Hindlimb muscle (tissue), 1 donor: ENCODE measurements at regions not wholly inside any gene's neighbourhood (a gene's known extent, or its start where the extent isn't known, plus 50 kb on each side); places are given as distances from the start of the nearest gene placed in this dataset.

Experiments used
- DNase-seq: peaks from one replicate; pipeline ENCODE4 v3.0.0-alpha.2; 2013

DNA sequence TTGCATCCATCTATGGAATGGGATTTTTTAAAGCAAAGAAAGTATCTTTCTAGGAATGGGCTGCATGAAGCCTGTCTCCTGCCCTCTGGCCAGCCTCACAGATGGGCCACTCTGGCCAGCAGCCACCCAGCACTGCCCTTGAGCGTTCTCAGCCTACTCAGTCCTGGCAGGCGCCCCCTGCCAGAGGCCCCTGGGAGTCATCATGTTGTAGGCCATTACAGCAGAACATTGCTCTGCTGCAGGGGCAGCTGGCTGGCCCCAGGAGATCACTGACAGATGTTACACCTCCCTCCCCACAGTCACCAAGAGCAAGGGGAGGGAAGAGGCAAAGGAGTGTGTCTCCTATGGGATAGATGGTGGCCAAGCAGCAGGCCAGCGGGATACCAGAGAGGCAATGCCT lies 363.7 kb downstream of the NXPE2 start:
- DNase-seq, result no peak

DNA sequence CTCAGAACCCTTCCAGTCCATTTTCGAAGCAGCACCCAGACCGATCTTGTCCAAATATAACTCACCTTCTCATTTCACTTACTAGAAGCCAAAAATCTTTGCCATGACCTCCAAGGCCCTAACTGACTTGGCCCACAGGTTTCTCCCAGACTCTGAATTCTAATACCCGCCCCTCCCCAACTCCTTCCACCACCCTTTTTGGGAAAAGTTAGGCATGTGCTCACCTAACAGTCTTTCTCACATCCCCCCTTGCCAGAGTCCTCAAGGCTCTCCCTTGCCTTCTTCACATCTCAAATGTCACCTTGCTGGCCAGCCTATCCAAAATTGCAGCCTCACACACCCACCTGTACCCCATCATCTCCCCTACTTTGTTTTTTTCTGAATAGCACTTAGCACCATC lies 369.3 kb downstream of the NXPE2 start:
- no peak for DNase-seq

GRCh38 chr11:115049796-115050195 lies 371.5 kb downstream of the NXPE2 start:
- DNase-seq, result no peak

GRCh38 chr11:115050756-115051155 lies 372.4 kb downstream of the NXPE2 start:
- no peak for DNase-seq

DNA sequence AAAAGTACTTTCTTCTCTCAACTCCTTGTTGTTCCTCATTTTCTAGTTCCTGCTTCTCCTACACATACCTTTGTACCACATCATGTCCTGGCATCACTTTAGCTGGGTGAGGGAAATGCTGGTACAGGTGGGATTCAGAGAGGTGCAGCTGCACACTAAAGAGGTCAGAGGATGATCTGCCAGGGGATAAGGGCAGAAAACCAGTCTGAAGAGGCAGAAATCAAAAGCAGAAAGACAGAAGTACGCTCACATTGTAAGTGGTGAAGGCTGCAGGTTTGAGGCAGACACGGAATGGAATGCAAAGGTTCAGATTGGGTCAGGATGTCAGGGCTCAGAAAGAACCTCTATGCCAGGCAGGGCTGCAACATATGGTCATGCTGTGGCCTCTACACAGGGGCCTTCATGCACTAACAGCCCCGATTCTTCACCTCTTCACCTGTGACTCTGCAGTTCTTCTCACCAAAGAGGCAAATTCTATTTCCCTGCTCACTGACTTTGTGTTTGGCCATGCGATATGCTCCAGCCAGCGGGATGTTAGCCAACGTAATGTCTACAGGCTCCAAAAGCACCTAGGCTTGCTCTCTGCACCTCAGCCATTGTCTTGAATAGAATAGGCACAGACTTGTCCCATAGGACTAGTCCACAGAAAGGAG lies 373.7 kb downstream of the NXPE2 start:
- no peak for DNase-seq

DNA sequence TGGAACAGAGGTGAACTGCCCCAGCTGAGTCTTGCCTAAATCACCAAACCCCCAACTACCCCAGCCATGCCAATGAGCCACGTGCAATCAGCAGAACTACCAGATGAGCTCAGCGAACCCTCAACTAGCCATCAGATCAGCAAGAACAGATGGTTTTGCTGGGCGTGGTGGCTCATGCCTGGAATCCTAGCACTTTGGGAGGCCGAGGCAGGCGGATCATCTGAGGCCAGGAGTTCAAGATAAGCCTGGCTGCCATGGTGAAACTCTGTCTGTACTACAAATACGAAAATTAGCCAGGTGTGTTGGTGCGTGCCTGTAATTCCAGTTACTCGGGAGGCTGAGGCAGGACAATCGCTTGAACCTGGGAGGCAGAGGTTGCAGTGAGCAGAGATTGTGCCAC lies 374.3 kb downstream of the NXPE2 start:
- no peak for DNase-seq

DNA sequence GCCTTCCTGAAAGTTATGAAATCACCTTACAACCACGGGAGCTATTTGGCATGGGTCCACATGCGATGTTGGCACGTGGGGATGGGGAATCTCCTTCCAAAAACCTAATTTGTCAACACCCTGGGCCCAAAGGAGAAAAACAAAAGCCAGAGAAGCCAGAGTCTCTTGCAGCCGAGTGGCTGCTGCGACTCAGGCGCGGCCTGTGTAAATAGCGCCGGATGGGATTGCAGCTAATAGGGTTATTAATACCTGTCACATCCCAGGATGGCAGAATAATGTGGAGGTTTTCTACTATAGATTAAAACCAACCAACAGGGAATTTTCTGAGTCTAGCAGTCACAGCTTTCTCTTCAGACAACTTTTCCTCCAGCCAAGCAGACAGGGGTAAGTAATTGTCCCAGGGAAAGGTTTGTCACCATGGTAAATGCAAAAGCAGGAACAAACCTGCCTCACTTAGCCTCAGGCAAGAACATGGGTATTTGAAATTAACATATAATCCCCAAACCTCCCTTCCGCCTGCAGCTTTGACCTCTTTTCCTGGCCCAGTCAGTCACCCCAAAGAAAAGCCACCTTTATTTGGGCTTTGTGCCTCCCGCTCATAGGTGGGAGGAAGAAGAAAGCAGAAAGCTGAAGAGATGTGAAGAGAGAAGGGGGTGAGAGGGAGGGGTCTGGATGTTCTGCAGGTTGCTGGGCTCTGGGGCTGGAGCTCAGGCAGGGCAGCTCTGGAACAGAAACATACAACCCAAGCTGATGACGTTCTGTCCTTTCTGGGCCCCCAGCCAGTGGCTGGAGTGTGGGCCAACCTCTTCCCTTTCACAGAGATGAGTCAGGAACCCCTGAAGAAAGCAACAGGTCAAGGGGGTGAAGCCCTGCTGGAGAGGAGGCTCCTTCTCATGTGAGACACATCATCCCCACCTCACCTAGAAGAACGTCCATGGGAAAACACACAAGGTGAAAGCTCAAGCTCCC lies 376.5 kb downstream of the NXPE2 start:
- no peak for DNase-seq

GRCh38 chr11:115056514-115056913 lies 378.2 kb downstream of the NXPE2 start:
- no peak for DNase-seq

GRCh38 chr11:115060840-115061239 lies 382.5 kb downstream of the NXPE2 start:
- DNase-seq, result peak; percentile 40

DNA sequence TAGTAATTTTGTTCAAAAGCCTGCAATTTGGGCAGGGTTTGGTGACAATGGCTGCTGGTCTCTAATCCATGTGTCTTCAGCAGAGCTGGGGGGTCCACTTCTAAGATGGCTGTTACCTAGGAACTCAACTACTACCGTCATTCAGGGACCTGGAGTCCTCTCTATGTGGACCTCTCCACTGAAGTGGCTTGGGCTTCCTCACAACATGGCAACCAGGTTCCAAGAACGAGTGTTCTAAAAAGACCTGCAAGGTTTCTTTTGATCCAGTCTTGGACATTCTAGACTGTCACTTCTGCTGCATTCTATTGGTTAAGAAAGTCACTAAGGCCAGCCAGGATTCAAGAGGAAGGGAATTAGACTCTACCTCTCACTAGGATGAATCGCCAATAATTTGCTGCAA lies 387.0 kb downstream of the NXPE2 start:
- DNase-seq, result no peak

GRCh38 chr11:115065830-115066664 lies 387.7 kb downstream of the NXPE2 start:
- no peak for DNase-seq

DNA sequence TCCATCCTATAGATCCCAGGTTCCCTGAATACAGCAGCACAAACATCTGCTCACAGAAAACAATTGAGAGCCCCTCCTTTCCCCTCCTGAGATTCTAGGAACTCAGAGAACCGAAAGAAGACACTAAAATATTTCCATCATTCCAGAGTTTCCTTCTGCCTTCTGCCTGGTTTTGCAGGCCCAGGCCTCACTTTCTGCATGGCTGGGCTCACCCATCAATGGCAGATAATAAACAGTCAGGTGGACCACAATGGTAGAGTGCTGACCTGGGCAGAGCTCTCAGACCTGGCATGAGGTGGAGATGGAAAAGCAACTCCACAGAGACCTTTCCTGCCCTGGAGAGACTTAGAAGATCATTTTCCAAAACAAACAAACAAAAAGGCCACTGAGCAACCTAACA lies 389.1 kb downstream of the NXPE2 start:
- no peak for DNase-seq

DNA sequence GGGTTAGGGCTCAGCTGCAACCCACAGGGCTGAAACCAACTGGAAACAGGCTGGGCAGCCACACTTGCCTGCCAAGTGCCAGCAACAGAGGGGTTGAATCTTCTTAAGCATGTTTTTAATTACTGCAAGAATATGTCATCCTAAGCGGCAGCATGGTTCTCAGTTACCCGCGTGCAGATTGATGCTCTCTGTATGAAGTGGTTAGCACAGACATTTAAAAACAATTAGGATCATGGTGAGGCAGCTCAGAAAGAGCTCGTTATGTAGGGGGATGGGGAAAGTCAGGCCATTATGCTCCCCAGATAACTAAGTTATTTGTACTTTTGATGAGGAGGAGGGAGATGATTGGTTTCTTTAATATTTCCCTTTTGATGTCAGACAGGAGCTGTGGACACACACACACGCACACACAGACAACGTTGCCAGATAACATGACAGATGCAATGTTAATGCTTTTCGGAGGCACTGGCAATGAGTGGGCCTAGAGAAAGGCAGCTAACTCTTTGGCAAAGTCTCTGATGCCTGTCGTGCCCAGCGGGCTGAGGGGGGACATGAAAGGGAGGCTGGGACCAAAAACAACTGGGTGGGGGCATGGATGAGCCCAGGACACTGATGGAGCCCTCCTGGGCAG lies 389.7 kb downstream of the NXPE2 start:
- DNase-seq, result no peak

DNA sequence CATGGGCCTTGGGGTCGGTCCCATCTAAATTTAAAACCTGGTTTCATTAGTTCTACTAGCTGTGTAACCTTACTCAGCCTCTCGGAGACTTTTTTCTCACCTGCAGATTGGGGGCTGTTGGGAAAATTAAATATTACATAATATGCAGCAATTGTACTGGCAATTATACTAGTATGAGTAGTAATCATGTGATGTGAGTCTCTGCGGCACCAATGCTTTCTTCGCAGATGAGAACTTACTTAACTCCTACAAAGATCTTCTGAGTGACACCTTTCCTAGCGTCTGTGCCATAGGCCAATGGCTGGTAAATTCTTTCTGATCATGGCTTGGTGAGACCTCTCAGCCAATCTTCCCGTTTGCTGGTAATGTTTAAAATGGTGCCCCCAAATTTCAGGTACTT lies 391.3 kb downstream of the NXPE2 start:
- DNase-seq, result no peak

DNA sequence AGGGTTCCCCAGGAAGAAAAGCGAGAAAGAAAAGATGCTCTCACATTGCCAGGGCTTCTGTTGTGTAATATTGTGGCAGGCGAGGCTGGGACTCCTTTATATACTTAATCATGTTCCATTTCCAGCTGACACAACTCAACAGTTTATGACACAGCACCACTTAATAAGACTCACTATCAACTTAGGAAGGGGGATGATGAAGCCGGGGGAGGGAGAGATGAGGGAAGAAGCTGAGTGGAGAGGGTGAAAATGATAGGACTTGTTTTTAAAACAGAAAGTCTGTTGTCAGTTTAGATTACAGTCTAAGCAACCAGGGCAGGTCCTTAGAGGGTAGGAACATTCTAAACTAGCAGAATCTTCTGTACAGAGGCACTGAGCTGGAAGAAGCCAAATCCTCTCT lies 397.0 kb downstream of the NXPE2 start:
- no peak for DNase-seq

DNA sequence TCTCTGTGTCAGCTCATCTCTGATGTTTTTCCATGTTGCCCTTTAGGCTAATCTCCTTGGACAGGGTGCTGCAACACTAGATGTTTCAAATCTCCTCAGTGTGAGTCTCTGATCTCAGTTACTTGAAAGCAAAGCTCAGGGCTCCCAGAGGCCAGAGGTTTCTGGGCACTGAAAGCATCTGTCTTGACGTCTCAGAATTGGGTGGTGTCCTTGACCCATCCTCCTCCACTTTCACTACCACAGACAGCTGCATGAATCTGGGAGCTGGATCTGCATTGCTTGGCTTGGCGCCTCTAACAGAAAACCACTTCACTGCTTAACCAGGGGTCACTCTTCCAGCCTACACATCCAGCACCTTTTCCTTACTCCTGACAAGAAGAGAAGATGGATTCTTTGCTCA lies 399.4 kb downstream of the NXPE2 start:
- DNase-seq, result no peak

DNA sequence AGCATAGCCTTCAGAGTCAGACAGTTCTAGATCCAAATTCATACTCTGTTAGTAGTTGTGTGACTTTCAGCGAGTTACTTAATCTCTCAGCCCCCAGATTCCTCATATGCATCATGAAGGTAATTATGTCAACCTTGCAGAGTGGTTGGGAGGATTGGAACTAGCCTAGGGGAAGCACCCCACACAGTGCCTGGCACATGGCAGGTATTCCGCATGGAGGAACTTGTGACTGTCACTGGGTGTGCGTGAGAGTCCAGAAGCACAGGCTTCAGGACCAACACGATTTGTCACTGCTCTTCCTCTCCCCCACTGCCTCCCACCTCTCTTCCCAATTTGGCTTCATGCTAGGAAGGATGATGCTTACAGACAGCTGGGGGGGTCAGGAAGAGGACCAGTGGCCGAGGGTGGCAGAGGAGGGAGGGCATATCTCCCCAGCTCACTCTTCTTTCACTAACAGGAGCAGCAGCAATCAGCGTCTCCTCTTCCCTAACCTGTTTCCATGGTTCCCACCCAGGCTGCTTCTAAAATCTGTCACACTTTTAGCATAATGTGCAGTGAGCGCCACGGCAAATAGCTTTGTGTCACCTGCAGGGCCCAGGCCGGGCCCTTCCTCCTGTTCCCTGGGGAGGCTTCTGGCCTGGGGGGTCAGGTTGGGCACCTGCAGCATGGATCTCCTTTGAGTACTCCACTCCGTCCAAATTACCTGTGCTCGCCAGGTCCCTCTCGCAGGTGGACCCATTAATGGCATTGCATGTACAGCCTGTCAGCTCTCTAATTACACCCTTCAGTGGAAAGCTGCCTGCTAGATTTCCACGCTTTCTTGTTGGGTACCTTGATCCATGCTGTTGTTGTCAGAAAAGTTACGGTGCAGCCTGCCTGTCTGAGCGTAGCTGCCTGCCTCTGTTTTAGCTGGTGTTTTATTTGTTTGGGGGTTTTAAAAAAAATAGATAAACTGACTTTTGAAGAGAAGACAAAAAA lies 400.4 kb downstream of the NXPE2 start:
- no peak for DNase-seq

- no peak for DNase-seq
Measured at GRCh38 chr11:115080923-115081680, 402.8 kb downstream of the NXPE2 start.

DNA sequence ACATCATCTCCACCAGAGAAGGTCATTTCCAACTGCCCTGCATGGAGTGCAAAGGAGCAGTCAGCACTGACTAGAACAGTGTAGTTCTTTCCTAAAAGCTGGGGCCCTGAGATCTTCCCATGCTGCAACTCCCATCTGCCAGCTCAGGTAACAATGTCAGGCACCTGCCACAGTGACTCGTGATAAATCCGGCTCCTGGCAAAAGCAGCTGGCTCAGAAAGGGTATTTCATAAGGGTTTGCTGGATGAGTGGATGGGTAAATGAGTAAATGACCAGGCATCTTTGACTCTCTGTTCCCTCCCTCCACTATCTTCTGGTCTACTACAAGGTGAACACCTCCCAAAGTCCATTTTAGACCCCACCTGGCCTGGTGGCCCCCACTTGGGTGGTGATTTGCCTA lies 403.6 kb downstream of the NXPE2 start:
- no peak for DNase-seq

GRCh38 chr11:115083144-115083806 lies 404.9 kb downstream of the NXPE2 start:
- DNase-seq, result no peak
